ENCODE measurements at regions not wholly inside any gene's neighbourhood (a gene's known extent, or its start where the extent isn't known, plus 50 kb on each side); places are given as distances from the start of the nearest gene placed in this dataset.

- DNase-seq (ENCODE audit: extremely low spot score) = no peak
- ChIA-PET CTCF (no interaction called here), POLR2A (no interaction called here)
- TF ChIP-seq CTCF (IDR thresholded peaks at IDR 0.05; ENCODE audit: control extremely low read depth, extremely low read depth, low read depth, missing control alignments) = no peak
Measured at GRCh38 chr6:156021746-156022396, 566.2 kb upstream of the NOX3 start.

- POLR2A ChIA-PET = no interaction called here
- CTCF ChIA-PET = no interaction called here
- TF ChIP-seq CTCF (IDR thresholded peaks at IDR 0.05; ENCODE audit: control extremely low read depth, extremely low read depth, low read depth, missing control alignments) = no peak
- no peak for DNase-seq (ENCODE audit: extremely low spot score)
Measured at GRCh38 chr6:156017838-156018237, 562.2 kb upstream of the NOX3 start.

- TF ChIP-seq CTCF (IDR thresholded peaks at IDR 0.05; ENCODE audit: control extremely low read depth, extremely low read depth, low read depth, missing control alignments) = no peak
- ChIA-PET POLR2A (no interaction called here), CTCF (no interaction called here)
- DNase-seq (ENCODE audit: extremely low spot score) = no peak
Measured at GRCh38 chr6:156016186-156016976, 560.7 kb upstream of the NOX3 start.

GRCh38 chr6:156013155-156013554, 557.5 kb upstream of the NOX3 start:
- CTCF ChIA-PET = no interaction called here
- no peak for DNase-seq (ENCODE audit: extremely low spot score)
- TF ChIP-seq CTCF (IDR thresholded peaks at IDR 0.05; ENCODE audit: control extremely low read depth, extremely low read depth, low read depth, missing control alignments) = no peak
- POLR2A ChIA-PET = no interaction called here

GRCh38 chr6:156009656-156010055, 554.0 kb upstream of the NOX3 start:
- DNase-seq (ENCODE audit: extremely low spot score) = no peak
- POLR2A ChIA-PET = no interaction called here

GRCh38 chr6:156004796-156005195, 549.2 kb upstream of the NOX3 start:
- POLR2A ChIA-PET = no interaction called here
- no peak for DNase-seq (ENCODE audit: extremely low spot score)
- CTCF ChIA-PET = no interaction called here
- TF ChIP-seq CTCF (IDR thresholded peaks at IDR 0.05; ENCODE audit: control extremely low read depth, extremely low read depth, low read depth, missing control alignments) = no peak

More at GRCh38 chr6:156009656-156010055, 554.0 kb upstream of the NOX3 start:
- CTCF ChIA-PET = no interaction called here
- no peak for TF ChIP-seq CTCF (IDR thresholded peaks at IDR 0.05; ENCODE audit: control extremely low read depth, extremely low read depth, low read depth, missing control alignments)

Measured in GM10248 (cell line).